VCaP (cell line): ENCODE measurements at regions not wholly inside any gene's neighbourhood (a gene's known extent, or its start where the extent isn't known, plus 50 kb on each side); places are given as distances from the start of the nearest gene placed in this dataset.

Experiments used
- H3K27ac ChIP-seq: fragments of 450-650 bp; 2 replicates; pipeline ENCODE4 v1.5.1; 2017
- TF ChIP-seq, protein P1 (sequence below): fragments of 450-650 bp; conservative IDR thresholded peaks from 2 replicates; pipeline ENCODE4 v1.5.1; 2017; ENCODE audit warnings: mild to moderate bottlenecking, moderate library complexity

GRCh38 chr5:7185742-7186141 lies 210.2 kb upstream of the ADCY2 start:
- H3K27ac ChIP-seq = no peak overlapping the region
- TF ChIP-seq, protein P1, sequence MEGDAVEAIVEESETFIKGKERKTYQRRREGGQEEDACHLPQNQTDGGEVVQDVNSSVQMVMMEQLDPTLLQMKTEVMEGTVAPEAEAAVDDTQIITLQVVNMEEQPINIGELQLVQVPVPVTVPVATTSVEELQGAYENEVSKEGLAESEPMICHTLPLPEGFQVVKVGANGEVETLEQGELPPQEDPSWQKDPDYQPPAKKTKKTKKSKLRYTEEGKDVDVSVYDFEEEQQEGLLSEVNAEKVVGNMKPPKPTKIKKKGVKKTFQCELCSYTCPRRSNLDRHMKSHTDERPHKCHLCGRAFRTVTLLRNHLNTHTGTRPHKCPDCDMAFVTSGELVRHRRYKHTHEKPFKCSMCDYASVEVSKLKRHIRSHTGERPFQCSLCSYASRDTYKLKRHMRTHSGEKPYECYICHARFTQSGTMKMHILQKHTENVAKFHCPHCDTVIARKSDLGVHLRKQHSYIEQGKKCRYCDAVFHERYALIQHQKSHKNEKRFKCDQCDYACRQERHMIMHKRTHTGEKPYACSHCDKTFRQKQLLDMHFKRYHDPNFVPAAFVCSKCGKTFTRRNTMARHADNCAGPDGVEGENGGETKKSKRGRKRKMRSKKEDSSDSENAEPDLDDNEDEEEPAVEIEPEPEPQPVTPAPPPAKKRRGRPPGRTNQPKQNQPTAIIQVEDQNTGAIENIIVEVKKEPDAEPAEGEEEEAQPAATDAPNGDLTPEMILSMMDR = no peak

DNA sequence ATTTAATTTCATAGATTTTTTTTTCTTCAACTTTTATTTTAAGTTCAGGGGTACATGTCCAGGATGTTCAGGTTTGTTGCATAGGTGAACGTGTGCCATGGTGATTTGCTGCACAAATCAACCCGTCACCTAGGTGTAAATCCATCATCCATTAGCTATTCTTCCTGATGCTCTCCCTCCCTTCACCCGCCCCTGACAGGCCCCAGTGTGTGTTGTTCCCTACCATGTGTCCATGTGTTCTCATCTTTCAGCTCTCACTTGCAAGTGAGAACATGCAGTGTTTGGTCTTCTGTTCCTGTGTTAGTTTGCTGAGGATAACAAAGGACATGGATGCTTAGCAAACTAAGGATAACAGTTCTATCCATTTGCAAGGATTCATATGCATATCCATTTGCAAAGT lies 209.1 kb upstream of the ADCY2 start:
- TF ChIP-seq, protein P1 = no peak
- no peak overlapping the region for H3K27ac ChIP-seq

GRCh38 chr5:7190712-7191250 lies 205.2 kb upstream of the ADCY2 start:
- TF ChIP-seq, protein P1 = no peak
- H3K27ac ChIP-seq = peak overlapping the region; percentile 79

GRCh38 chr5:7192016-7192415 lies 203.9 kb upstream of the ADCY2 start:
- H3K27ac ChIP-seq = peak overlapping the region; percentile 79
- TF ChIP-seq, protein P1 = no peak

GRCh38 chr5:7202846-7203245 lies 193.1 kb upstream of the ADCY2 start:
- H3K27ac ChIP-seq = no peak overlapping the region
- TF ChIP-seq, protein P1 = no peak

DNA sequence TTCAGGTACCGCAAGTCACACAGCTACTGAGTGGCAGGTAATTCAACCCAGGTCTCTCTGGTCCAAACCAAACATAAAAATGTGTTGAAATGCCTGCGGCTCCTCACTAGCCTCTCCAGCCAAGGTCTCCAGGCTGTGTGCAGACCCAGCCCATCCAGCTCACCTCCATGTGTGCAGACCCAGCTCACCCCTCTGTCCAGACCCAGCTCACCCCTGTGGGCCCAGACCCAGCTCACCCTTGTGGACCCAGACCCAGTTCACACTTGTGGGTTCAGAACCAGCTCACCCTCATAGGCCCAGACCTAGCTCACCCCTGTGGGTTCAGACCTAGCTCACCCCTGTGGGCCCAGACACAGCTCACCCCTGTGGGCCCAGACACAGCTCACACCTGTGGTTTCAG lies 188.0 kb upstream of the ADCY2 start:
- H3K27ac ChIP-seq = peak overlapping the region; percentile 83
- TF ChIP-seq, protein P1 = no peak

DNA sequence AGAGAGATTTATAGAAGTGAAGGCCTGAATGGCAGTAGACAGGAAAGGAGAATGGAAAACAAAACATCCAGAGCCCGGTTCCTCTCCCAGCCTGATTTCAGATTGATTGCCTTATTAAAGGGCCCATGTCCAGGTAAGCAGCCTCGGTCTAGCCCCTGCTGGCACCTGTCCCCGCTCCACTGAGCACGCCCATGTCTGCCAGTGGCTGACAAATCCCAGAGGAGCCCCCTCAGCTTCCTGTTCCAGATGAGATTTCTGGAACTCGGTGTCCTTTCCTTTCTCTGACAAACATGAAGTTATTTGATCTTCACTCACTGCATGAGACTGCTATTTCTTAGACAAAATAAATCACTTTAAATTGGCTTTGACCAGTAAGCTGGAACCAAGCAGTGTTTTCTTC lies 187.0 kb upstream of the ADCY2 start:
- TF ChIP-seq, protein P1 = no peak
- peak overlapping the region; percentile 83 for H3K27ac ChIP-seq

DNA sequence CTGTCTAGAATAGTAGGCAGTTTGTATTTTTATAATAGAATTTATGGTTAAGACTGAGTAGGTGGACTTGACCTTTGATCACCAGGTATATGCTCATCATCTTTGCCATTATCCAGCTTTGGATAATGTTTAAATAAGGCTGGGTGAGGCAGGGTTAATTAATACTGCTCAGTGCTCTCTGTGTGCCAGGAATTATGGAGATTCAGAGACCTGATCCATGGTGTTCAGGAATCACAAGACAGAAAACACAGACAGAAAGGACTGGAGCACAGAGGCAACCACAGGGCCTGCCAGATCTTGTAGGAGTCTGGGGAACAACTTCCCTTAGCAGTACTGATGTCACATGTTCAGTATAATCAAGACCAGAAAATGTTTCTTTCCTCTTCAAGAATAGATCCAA lies 186.3 kb upstream of the ADCY2 start:
- H3K27ac ChIP-seq = peak overlapping the region; percentile 83
- TF ChIP-seq, protein P1 = no peak
